Mesendoderm (in vitro differentiated cells): ENCODE measurements at regions not wholly inside any gene's neighbourhood (a gene's known extent, or its start where the extent isn't known, plus 50 kb on each side); places are given as distances from the start of the nearest gene placed in this dataset.
A peak's percentile ranks its signal among the peaks of the same experiment; 100 is the strongest.

Experiments used
- DNase-seq: peaks from one replicate; pipeline ENCODE4 v3.0.0; 2013
- H2AK5ac ChIP-seq: 2 replicates; pipeline ENCODE4 v1.6.1; 2013; ENCODE audit warnings: low read length, inconsistent platforms
- H2BK120ac ChIP-seq: 2 replicates; pipeline ENCODE4 v1.6.1; 2013; ENCODE audit warnings: low read depth, mild to moderate bottlenecking, low read length, moderate library complexity, mixed read lengths
- H2BK15ac ChIP-seq: replicated peaks from 2 replicates; pipeline ENCODE4 v1.6.1; 2013; ENCODE audit warnings: low read depth, mild to moderate bottlenecking, moderate library complexity
- H2BK5ac ChIP-seq: 2 replicates; pipeline ENCODE4 v1.6.1; 2013; ENCODE audit warnings: low read length, inconsistent platforms
- H3K18ac ChIP-seq: 2 replicates; pipeline ENCODE4 v1.6.1; 2013; ENCODE audit warnings: mild to moderate bottlenecking, low read length, mixed read lengths
- H3K23ac ChIP-seq: one replicate; pipeline ENCODE4 v1.6.1; 2013; ENCODE audit warnings: low read length
- H3K27ac ChIP-seq: 2 replicates; pipeline ENCODE4 v1.5.1; 2013; ENCODE audit warnings: low read depth, mild to moderate bottlenecking, inconsistent platforms, low read length, moderate library complexity
- H3K27me3 ChIP-seq: 2 replicates; pipeline ENCODE4 v1.6.1; 2013; ENCODE audit warnings: low read length, control low read depth, mild to moderate bottlenecking, inconsistent platforms; ENCODE audit not compliant: insufficient read depth, poor library complexity
- H3K36me3 ChIP-seq: 2 replicates; pipeline ENCODE4 v1.6.1; 2013; ENCODE audit warnings: low read length, inconsistent platforms; ENCODE audit not compliant: control insufficient read depth, insufficient read depth
- H3K4ac ChIP-seq: one replicate; pipeline ENCODE4 v1.6.1; 2013; ENCODE audit warnings: low read depth, mild to moderate bottlenecking, low read length, moderate library complexity
- H3K4me1 ChIP-seq: 2 replicates; pipeline ENCODE4 v1.6.1; 2013; ENCODE audit warnings: low read depth, low read length, inconsistent platforms; ENCODE audit not compliant: control insufficient read depth
- H3K4me2 ChIP-seq: 2 replicates; pipeline ENCODE4 v1.6.1; 2013; ENCODE audit warnings: low read length
- H3K4me3 ChIP-seq: 2 replicates; pipeline ENCODE4 v1.5.1; 2013; ENCODE audit warnings: mild to moderate bottlenecking, low read length
- H3K56ac ChIP-seq: one replicate; pipeline ENCODE4 v1.6.1; 2013; ENCODE audit warnings: low read length
- H3K79me1 ChIP-seq: 2 replicates; pipeline ENCODE4 v1.6.1; 2013; ENCODE audit warnings: low read length, inconsistent platforms
- H3K79me2 ChIP-seq: 2 replicates; pipeline ENCODE4 v1.6.1; 2013; ENCODE audit warnings: mild to moderate bottlenecking, low read length; ENCODE audit not compliant: control insufficient read depth, insufficient read depth
- H3K9ac ChIP-seq: 2 replicates; pipeline ENCODE4 v1.6.1; 2013; ENCODE audit warnings: low read length, inconsistent platforms
- H4K5ac ChIP-seq: one replicate; pipeline ENCODE4 v1.6.1; 2013; ENCODE audit warnings: low read length
- H4K8ac ChIP-seq: one replicate; pipeline ENCODE4 v1.6.1; 2013; ENCODE audit warnings: low read depth, mild to moderate bottlenecking, control low read depth, low read length, moderate library complexity
- WGBS: extraction: QIAGEN DNeasy Blood & Tissue Kit; methylation state at CpG from one replicate; pipeline ENCODE4 v1.1.7; 2013; ENCODE audit warnings: low lambda C conversion rate, missing lambda C conversion rate; ENCODE audit not compliant: insufficient coverage; ENCODE audit errors: extremely low coverage; 5-methylcytosine and 5-hydroxymethylcytosine counted together

DNA sequence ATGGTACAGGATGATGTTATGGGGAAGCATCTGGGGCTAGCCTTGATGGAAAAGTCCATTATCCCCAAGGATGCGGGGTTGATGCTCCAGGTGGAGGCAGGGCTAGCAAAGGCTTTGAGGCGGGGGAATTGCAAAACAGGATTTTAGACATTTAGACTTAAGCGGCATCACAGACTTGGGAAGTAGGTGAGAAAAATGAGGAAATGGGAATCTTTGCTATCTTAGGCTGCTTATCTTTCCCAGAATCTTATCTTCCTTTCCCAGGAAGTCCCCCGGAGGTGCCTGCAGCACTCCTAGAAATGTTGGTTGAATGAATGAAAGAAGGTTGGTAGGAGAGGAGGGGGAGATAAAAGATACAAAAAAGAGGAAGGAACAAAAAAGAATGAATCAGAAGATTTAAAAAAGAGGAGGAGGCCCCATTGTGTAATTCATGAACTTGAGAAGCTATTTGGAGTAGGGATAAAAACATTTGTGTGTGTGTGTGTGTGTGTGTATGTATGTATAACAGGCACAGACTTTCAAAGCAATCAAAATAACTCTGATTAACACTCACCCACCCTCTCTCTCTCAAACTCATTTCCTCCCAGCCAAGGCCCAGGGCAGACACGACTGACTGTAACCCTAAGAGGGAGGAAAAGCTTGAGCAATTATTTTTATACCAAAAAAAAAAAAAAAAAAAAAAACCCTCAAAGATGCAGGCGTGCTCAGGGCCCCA, 62.5 kb upstream of the TBX3 start:
- no CpG with 5 or more reads among the region's 6 CpGs for WGBS
- H3K4me3 ChIP-seq: no peak overlapping the region
- H2BK15ac ChIP-seq: no peak overlapping the region
- H2AK5ac ChIP-seq: no peak overlapping the region
- H3K9ac ChIP-seq: peak overlapping the region; percentile 45
- H2BK120ac ChIP-seq: peak overlapping the region; percentile 76
- no peak overlapping the region for H4K5ac ChIP-seq
- H3K4me2 ChIP-seq: no peak overlapping the region
- peak; percentile 83 for DNase-seq
- H3K4me1 ChIP-seq: peaks cover 12% of the 10 kb centered on the region
- no peak overlapping the region for H3K23ac ChIP-seq
- no peaks in the 10 kb centered on the region for H3K79me2 ChIP-seq
- H3K79me1 ChIP-seq: no peaks in the 10 kb centered on the region
- peak overlapping the region; percentile 85 for H3K56ac ChIP-seq
- H2BK5ac ChIP-seq: peak overlapping the region; percentile 99
- no peaks in the 10 kb centered on the region for H3K36me3 ChIP-seq
- no peaks in the 10 kb centered on the region for H3K27me3 ChIP-seq
- no peak overlapping the region for H4K8ac ChIP-seq
- peak overlapping the region; percentile 93 for H3K4ac ChIP-seq
- peak overlapping the region; percentile 89 for H3K27ac ChIP-seq
- H3K18ac ChIP-seq: peak overlapping the region; percentile 71

DNA sequence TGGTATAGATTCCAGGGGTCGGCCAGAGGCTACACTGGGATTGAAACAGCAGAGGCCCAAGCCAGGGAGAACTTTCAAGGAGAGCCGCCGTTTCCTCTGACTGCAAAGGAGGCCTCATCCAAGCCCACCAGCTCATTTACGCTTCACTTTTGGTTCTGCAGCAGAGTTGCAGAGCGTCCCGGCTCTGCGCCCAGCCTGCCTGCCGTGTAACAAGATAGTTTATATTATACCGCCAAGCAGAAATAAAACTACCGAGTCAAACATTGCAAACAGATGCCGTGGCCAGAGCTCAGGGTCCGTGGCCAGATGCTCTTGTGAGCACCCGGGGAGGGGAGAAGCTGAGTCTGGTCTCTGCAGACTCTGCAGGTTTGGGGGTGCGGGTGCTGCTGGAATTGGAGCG, 60.7 kb upstream of the TBX3 start:
- H3K4me2 ChIP-seq: no peak overlapping the region
- WGBS: no CpG with 5 or more reads among the region's 15 CpGs
- H4K5ac ChIP-seq: no peak overlapping the region

GRCh38 chr12:114744285-114744684, 60.3 kb upstream of the TBX3 start:
- Histone ChIP-seq H3K79me2 (no peaks in the 10 kb centered on the region), H4K5ac (no peak overlapping the region), H3K4ac (no peak overlapping the region), H3K79me1 (no peaks in the 10 kb centered on the region), H4K8ac (no peak overlapping the region), H3K27ac (no peak overlapping the region), H3K4me1 (peaks cover 12% of the 10 kb centered on the region), H3K56ac (peak overlapping the region; percentile 62), H2AK5ac (peak overlapping the region; percentile 54), H3K18ac (peak overlapping the region; percentile 36), H3K27me3 (no peaks in the 10 kb centered on the region), H3K4me2 (no peak overlapping the region), H3K36me3 (no peaks in the 10 kb centered on the region), H3K23ac (no peak overlapping the region), H2BK120ac (peak overlapping the region; percentile 46), H2BK15ac (no peak overlapping the region), H2BK5ac (no peak overlapping the region), H3K4me3 (no peak overlapping the region), H3K9ac (no peak overlapping the region)
- DNase-seq: no peak
- no CpG with 5 or more reads among the region's 6 CpGs for WGBS

More for the DNA sequence above, 60.7 kb upstream of the TBX3 start:
- Histone ChIP-seq H3K27ac (no peak overlapping the region), H3K36me3 (no peaks in the 10 kb centered on the region), H2BK120ac (peak overlapping the region; percentile 46), H3K9ac (no peak overlapping the region), H2BK5ac (no peak overlapping the region), H3K27me3 (no peaks in the 10 kb centered on the region), H4K8ac (no peak overlapping the region), H2BK15ac (no peak overlapping the region), H3K18ac (peak overlapping the region; percentile 36), H2AK5ac (peak overlapping the region; percentile 54), H3K4me1 (peaks cover 12% of the 10 kb centered on the region), H3K4me3 (no peak overlapping the region), H3K23ac (no peak overlapping the region), H3K79me2 (no peaks in the 10 kb centered on the region), H3K56ac (peak overlapping the region; percentile 62), H3K4ac (peak overlapping the region; percentile 41), H3K79me1 (no peaks in the 10 kb centered on the region)
- DNase-seq: no peak

GRCh38 chr12:114743799-114744198, 59.8 kb upstream of the TBX3 start:
- DNase-seq: no peak
- no peak overlapping the region for H3K4ac ChIP-seq
- peaks cover 12% of the 10 kb centered on the region for H3K4me1 ChIP-seq
- H3K36me3 ChIP-seq: no peaks in the 10 kb centered on the region
- H3K18ac ChIP-seq: no peak overlapping the region
- no peak overlapping the region for H4K5ac ChIP-seq
- no peaks in the 10 kb centered on the region for H3K79me1 ChIP-seq
- peak overlapping the region; percentile 99 for H2AK5ac ChIP-seq
- H3K9ac ChIP-seq: no peak overlapping the region
- H3K79me2 ChIP-seq: no peaks in the 10 kb centered on the region
- H3K56ac ChIP-seq: peak overlapping the region; percentile 74
- no peak overlapping the region for H2BK120ac ChIP-seq
- H4K8ac ChIP-seq: no peak overlapping the region
- no CpG with 5 or more reads among the region's 1 CpG for WGBS
- no peak overlapping the region for H3K23ac ChIP-seq
- H2BK15ac ChIP-seq: no peak overlapping the region
- no peak overlapping the region for H3K4me2 ChIP-seq
- H3K27ac ChIP-seq: no peak overlapping the region
- H2BK5ac ChIP-seq: no peak overlapping the region
- H3K27me3 ChIP-seq: no peaks in the 10 kb centered on the region
- H3K4me3 ChIP-seq: no peak overlapping the region

DNA sequence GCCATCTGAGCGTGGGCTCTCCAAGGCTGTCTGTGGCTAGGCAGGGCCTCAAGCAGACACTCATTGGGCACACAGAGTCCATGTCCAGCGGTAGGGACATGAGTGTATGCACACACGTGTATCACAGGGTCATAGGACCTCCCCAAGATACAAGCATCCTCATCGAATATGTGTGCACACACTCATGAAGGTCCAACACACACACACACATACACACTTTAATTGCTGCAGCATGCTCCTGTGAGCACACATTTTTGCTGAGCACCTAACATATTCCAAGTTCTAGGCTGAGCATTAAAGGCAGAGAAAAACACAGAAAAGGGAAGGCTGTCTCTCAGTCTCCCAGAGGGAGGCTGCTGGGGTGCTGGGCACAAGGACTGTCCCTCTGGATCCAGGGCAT, 59.3 kb upstream of the TBX3 start:
- Histone ChIP-seq H3K79me1 (no peaks in the 10 kb centered on the region), H3K36me3 (no peaks in the 10 kb centered on the region), H2AK5ac (peak overlapping the region; percentile 99), H3K18ac (no peak overlapping the region), H3K79me2 (no peaks in the 10 kb centered on the region), H2BK120ac (no peak overlapping the region), H4K5ac (no peak overlapping the region), H3K4me2 (no peak overlapping the region), H3K27me3 (no peaks in the 10 kb centered on the region), H3K23ac (no peak overlapping the region), H3K4me1 (peaks cover 12% of the 10 kb centered on the region), H3K4me3 (no peak overlapping the region), H2BK5ac (peak overlapping the region; percentile 48), H3K27ac (no peak overlapping the region), H2BK15ac (no peak overlapping the region), H3K9ac (no peak overlapping the region), H4K8ac (no peak overlapping the region), H3K4ac (no peak overlapping the region), H3K56ac (peak overlapping the region; percentile 74)
- DNase-seq: no peak
- WGBS: no CpG with 5 or more reads among the region's 4 CpGs

- peaks cover 8% of the 10 kb centered on the region for H3K4me1 ChIP-seq
- H4K8ac ChIP-seq: no peak overlapping the region
- WGBS: no CpG with 5 or more reads among the region's 9 CpGs
- H2BK120ac ChIP-seq: no peak overlapping the region
- no peak overlapping the region for H2BK15ac ChIP-seq
- H2AK5ac ChIP-seq: no peak overlapping the region
- H3K4me3 ChIP-seq: no peak overlapping the region
- H3K9ac ChIP-seq: no peak overlapping the region
- H3K27ac ChIP-seq: no peak overlapping the region
- H3K27me3 ChIP-seq: no peaks in the 10 kb centered on the region
- no peak overlapping the region for H4K5ac ChIP-seq
- no peak for DNase-seq
- H3K36me3 ChIP-seq: no peaks in the 10 kb centered on the region
- H3K18ac ChIP-seq: no peak overlapping the region
- H3K23ac ChIP-seq: no peak overlapping the region
- H3K4me2 ChIP-seq: no peak overlapping the region
- H3K4ac ChIP-seq: no peak overlapping the region
- no peaks in the 10 kb centered on the region for H3K79me2 ChIP-seq
- peak overlapping the region; percentile 44 for H3K56ac ChIP-seq
- H3K79me1 ChIP-seq: no peaks in the 10 kb centered on the region
- no peak overlapping the region for H2BK5ac ChIP-seq
These were observed 58.4 kb upstream of the TBX3 start for GRCh38 chr12:114742363-114742762.
